Stimulated activated CD4-positive, alpha-beta T cell treated with anti-CD3 and anti-CD28 coated beads, TNF-alpha, amount 100 ng/mL, for 1 hour (primary cell): ENCODE measurements at regions not wholly inside any gene's neighbourhood (a gene's known extent, or its start where the extent isn't known, plus 50 kb on each side); places are given as distances from the start of the nearest gene placed in this dataset.
"Not testable (repeated sequence)": the region's sequence is repeated elsewhere in the genome, so short reads cannot be mapped to it uniquely, and the experiment has no call there.

Experiments used
- DNase-seq, 3 donors: peaks; one replicate each; pipeline ENCODE4 v3.0.0-alpha.2; 2020; ENCODE audit warnings: low read depth in 3 of 3, low spot score in 1 of 3

- DNase-seq = no peak
Measured at GRCh38 chr2:72078773-72079172, 68.9 kb downstream of the CYP26B1 start.

DNA sequence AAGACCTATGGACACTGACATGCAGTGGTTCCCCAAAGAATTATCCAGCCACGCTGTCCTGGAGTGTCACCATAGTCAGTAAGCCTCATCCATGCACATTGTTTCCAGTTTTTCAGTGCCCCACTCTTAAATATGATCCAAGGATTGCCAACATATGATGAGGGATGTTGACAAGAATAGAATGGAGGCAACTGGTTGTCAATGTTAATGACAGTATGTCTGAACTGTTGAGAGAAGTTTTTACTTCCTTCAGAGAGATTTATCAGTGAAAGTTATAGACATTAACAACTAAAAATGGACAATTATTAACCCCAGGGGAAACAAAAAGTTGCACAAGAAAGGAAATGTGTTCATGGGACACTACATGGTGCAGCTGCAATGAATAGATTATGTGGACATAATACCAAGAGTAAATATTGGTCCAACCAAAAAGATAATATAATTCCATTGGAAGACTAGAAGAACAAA lies 69.9 kb downstream of the CYP26B1 start:
- no peak for DNase-seq

GRCh38 chr2:72073373-72073772 lies 74.3 kb downstream of the CYP26B1 start:
- not testable (repeated sequence) for DNase-seq

- not testable (repeated sequence) for DNase-seq
Measured at GRCh38 chr2:72064197-72064596, 83.5 kb downstream of the CYP26B1 start.

DNA sequence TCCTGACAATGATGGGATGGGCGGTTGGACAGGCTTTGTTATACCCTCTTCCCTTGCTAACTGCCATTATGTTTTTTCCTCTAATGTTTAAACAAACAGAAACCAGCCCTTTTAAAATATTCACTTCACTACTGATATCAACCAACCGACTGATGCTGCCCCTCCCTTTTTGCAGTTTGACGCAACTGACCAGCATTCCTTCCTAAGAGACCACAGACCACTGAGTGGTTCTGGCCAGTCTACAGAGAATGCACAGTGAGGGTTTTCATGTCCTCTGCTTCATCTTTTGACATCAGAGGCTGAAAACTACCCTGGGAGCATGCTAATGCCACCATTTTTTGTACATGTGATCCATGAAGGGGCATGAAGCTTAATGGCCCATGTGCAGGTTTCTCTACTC lies 85.3 kb downstream of the CYP26B1 start:
- DNase-seq = no peak

GRCh38 chr2:72057308-72057707 lies 90.4 kb downstream of the CYP26B1 start:
- DNase-seq = no peak

- no peak for DNase-seq
Measured at GRCh38 chr2:72051971-72052505, 95.6 kb downstream of the CYP26B1 start.

DNA sequence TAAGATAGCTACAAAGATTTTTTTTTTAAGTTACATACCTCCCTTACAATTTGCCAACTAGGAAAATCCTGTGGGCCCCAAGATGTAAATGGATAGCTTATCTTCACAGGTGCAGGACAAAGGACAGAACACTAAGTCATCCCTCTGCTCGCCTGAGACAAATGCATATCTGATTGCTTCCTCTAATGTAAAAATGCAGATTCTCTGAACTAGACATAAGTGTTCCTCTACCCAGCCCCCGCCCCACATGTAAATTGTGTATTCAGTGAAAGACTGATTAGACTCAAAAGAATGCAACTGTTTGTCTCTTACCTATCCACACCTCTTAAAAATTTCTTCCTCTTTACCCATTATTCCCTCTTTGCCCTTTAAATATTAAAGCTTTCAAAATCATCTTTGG lies 96.5 kb downstream of the CYP26B1 start:
- DNase-seq = no peak

DNA sequence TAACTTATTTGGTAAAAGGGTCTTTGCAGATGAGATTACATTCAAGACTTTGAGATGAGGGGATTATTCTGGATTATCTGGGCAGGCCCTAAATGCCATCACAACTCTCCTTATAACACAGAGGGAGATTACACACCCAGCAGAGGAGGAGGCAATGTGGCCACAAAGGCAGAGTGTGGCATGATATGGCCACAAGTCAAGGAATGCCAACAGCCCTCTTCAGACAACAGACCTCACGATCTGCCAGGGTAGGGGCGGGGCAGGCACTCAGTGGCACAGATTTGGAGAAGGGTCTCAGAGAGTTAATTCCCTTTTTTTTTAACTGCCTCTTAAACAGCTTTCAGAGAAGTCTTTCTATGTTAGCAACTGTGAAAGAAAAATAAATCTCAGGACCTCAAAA lies 96.9 kb downstream of the CYP26B1 start:
- DNase-seq = no peak

DNA sequence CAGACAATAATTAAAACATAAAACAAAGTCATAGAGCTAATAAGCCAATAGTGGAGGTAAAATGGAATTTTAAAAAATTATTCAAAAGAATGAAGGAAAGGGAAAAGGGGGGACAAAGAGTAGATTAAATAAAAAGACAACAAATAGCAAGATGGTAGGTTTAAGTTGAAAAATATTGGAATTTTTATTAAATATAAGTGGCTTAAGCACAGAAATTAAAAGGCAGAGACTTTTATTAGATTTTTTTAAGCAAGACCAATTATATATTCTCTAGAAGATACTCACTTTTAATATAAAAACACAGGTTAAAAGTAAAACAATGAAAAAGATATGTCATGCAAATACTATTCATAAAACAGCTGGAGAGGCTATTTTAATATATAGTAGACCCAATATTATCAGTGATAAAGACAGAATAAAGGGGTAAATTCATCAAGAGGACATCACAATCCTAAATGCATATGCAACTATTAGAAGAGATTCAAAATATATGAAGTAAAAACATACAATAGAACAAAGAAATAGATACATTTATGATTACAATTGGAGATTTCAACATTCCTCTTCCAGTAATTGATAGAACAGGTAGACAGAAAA lies 98.7 kb downstream of the CYP26B1 start:
- DNase-seq = no peak

DNA sequence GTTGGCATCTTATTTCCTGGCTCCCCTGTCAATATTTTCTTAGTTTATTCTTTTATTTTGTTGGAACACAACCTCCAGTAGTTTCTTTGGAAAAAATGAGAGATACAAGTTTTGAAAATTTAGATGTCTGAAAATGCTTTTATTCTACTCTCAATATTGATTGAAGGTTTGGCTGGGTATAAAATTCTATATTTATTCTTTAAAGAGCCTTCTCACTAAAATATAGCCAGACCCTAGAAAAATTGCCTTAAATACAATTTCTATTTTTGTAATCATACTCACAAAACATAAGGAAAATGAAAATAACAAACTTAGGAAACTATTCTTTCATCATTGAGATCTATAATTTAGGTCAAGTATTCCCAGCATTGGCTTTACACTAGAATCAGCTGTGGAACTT lies 103.7 kb downstream of the CYP26B1 start:
- no peak for DNase-seq

DNA sequence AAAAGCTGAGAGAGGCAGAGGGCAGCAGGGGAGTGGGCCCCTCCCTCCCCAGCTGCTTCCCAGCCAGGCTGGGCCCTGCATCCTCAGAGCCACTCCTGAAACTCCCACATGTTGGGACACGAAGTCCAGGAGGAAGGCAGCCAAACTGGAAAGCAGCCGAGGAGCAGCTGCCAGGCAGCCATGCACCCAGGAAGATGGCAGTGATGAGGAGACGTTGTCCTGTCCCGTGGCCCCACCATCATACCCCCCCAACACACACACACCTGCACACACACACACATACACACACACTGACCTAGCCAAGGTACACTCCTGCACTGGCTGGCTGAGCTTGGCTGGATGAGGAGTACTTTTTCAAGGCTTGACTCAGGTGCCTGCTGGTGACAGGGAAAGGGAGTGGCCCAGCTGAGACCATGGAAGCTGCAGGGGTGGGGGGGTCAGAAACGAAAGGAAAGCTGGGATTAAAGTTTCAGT lies 106.0 kb downstream of the CYP26B1 start:
- no peak for DNase-seq

DNA sequence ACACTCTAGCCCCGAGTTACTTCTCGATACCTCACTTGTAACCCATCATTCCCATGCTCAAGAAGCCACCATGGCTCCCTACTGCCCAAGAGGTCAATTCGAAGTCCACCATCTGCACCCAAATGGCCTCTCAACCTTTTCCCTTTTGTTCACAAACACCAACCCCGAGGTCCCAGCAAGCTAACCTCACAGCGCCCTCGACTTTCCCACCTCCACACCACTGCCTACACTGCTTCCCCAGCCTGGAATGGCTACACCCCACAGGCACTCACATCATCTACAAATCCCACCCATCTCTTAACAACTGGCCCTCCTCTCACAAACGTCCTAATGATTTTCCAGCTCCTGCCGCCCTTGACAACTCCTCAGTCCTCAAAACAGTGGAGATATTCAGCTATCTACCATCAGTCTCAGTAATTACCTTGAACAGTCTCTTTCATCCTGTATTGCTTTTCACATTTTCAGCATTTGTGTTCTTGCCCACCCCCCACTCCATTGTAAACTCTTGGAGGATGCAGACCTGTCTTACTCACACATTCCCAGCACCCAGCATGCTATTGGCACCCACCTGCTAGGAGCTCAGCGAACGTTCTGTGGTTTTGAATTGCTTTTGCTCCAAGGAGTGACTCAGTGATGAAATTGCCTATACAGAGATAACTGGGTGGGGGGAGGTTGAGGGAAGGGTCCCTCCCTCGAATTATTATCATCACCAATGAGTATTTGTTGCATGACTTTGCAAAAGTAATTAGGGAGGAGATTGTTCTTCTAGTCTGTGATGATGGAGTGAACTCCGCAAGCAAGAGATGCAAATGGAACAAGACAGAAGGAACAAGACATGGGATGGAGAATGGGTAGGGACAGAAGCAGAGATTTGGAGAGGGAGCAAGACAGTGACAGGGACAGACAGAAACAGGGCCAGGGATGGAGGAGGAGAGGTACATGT lies 106.8 kb downstream of the CYP26B1 start:
- no peak for DNase-seq

GRCh38 chr2:72038524-72038923 lies 109.1 kb downstream of the CYP26B1 start:
- no peak for DNase-seq

GRCh38 chr2:72037261-72037666 lies 110.4 kb downstream of the CYP26B1 start:
- no peak for DNase-seq

GRCh38 chr2:72036595-72036994 lies 111.1 kb downstream of the CYP26B1 start:
- no peak for DNase-seq

- no peak for DNase-seq
Measured at GRCh38 chr2:72036173-72036545, 111.5 kb downstream of the CYP26B1 start.

DNA sequence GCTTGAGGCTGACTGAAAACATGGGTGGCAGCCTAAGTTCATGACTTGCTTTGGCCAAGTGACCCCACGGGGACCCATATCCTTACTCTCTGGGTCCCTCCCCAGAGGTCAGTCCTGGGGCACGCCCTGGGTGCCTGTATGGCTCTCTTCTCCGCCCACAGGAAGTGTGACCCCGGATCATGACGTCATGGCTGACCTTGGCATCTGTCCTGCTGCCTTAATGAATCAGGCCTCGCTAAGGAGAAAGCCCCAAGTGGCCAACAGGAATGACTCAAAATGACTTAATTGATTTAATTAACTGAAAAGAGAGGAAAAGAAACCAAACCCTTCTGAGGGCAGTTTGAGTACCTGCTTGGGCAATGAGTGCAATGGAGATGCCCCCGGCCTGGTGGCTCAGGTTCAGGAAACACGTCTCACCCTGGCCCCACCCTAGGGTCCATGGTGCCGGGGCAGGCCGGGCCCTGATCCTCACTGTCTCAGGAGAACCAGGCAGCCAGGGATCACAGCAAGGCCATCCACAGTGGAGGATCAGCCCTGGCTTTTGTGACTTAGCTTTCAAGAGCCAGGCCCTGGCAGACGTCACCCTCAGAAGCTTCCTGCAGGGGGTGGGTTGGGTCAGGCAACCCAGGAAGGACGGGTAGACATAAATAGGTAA lies 112.0 kb downstream of the CYP26B1 start:
- no peak for DNase-seq

- DNase-seq = no peak
Measured at GRCh38 chr2:72034353-72035095, 113.1 kb downstream of the CYP26B1 start.

GRCh38 chr2:72033636-72034035 lies 114.0 kb downstream of the CYP26B1 start:
- DNase-seq = no peak

DNA sequence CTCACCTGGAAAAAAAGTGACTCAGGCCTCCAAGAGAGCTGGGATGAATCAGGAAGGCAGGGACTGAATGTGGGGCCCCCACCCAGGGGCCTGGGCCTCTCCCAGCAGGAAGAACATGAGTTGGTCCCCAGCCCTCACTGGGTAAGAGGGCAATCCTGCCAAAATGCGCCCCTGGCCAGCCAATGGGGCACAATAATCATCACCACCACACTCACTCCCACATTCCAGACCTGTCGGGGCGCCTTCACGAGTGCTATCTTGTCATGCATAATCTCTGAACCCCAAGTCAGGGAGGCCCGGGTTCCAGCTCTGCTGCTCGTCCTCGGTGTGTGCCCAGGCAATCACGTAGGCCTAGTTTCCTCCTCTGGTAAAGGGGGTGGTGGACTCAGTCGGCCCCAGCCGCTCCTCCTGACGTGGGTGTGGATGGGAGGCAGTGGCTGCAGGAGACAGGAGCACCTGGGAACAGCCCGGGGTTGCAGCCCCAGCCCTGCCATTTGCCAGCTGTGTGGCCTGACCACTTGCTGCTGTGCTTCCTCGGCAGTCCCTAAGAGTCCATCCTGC lies 115.1 kb downstream of the CYP26B1 start:
- DNase-seq = no peak
